GM13976 (cell line): ENCODE measurements at regions not wholly inside any gene's neighbourhood (a gene's known extent, or its start where the extent isn't known, plus 50 kb on each side); places are given as distances from the start of the nearest gene placed in this dataset.

Experiments
- DNase-seq: peaks from one replicate; pipeline ENCODE4 v3.0.0; 2012; ENCODE audit warnings: low spot score
- CTCF ChIP-seq: IDR thresholded peaks from 2 replicates; pipeline ENCODE4 v1.5.1; 2012; ENCODE audit warnings: borderline replicate concordance, mild to moderate bottlenecking; ENCODE audit not compliant: insufficient read depth; ENCODE audit errors: extremely low read depth, missing control alignments, control extremely low read depth
- in situ Hi-C: fragments of 300-500 bp; cut with MboI; formaldehyde crosslinking; loops from one replicate; pipeline ENCODE4 v1.12.0; 2022; ENCODE audit warnings: low sequenced_read_pairs, mixed read lengths, inconsistent platforms; ENCODE audit not compliant: unreplicated experiment

GRCh38 chr13:66113882-66114526, 1116.1 kb downstream of the PCDH9 start:
- in situ Hi-C loops, result no loop called here
- DNase-seq, result no peak
- TF ChIP-seq CTCF, result no peak

- in situ Hi-C loops, result no loop called here
- TF ChIP-seq CTCF, result no peak
- DNase-seq, result no peak
Observed at GRCh38 chr13:66111628-66112027, 1118.5 kb downstream of the PCDH9 start.

GRCh38 chr13:66106246-66106645, 1123.9 kb downstream of the PCDH9 start:
- no peak for DNase-seq
- no peak for TF ChIP-seq CTCF
- in situ Hi-C loops, result no loop called here

- in situ Hi-C loops, result no loop called here
- DNase-seq, result no peak
- no peak for TF ChIP-seq CTCF
Observed at GRCh38 chr13:66102864-66103263, 1127.3 kb downstream of the PCDH9 start.

GRCh38 chr13:66099825-66100224, 1130.3 kb downstream of the PCDH9 start:
- no peak for DNase-seq
- in situ Hi-C loops, result no loop called here
- no peak for TF ChIP-seq CTCF

GRCh38 chr13:66098931-66099628, 1131.1 kb downstream of the PCDH9 start:
- no peak for DNase-seq
- in situ Hi-C loops, result no loop called here
- TF ChIP-seq CTCF, result no peak
